Neural cell (in vitro differentiated cells): ENCODE measurements at regions not wholly inside any gene's neighbourhood (a gene's known extent, or its start where the extent isn't known, plus 50 kb on each side); places are given as distances from the start of the nearest gene placed in this dataset.

Experiments
- CTCF ChIP-seq: fragments of 450-650 bp; IDR thresholded peaks from 2 replicates; pipeline ENCODE4 v1.5.1; 2014; ENCODE audit warnings: antibody characterized with exemption, mild to moderate bottlenecking, moderate library complexity; ENCODE audit not compliant: poor library complexity, severe bottlenecking
- EP300 ChIP-seq: fragments of 450-650 bp; conservative IDR thresholded peaks from 2 replicates; pipeline ENCODE4 v1.6.1; 2014; ENCODE audit warnings: antibody characterized with exemption, mild to moderate bottlenecking, moderate library complexity; ENCODE audit not compliant: poor library complexity, severe bottlenecking
- POLR2AphosphoS5 ChIP-seq: IDR thresholded peaks from 2 replicates; pipeline ENCODE4 v1.6.1; 2012
- REST ChIP-seq: IDR thresholded peaks from 2 replicates; pipeline ENCODE4 v1.6.1; 2012; ENCODE audit warnings: borderline replicate concordance

- no peak for TF ChIP-seq CTCF
- no peak for TF ChIP-seq EP300
- no peak for TF ChIP-seq REST
- no peak for TF ChIP-seq POLR2AphosphoS5
Observed at GRCh38 chr22:47497666-47498065, 735.2 kb downstream of the TBC1D22A start.
